GM18505 (cell line): ENCODE measurements at regions not wholly inside any gene's neighbourhood (a gene's known extent, or its start where the extent isn't known, plus 50 kb on each side); places are given as distances from the start of the nearest gene placed in this dataset.
"Not testable (repeated sequence)": the region's sequence is repeated elsewhere in the genome, so short reads cannot be mapped to it uniquely, and the experiment has no call there.

ENCODE experiments used
- ATAC-seq: cut with Tn5 transposase; IDR thresholded peaks from one replicate; pipeline ENCODE4 v1.9.1; 2021; ENCODE audit not compliant: unreplicated experiment
- POLR2A ChIP-seq: IDR thresholded peaks from 4 replicates; pipeline ENCODE4 v1.6.1; 2011; ENCODE audit warnings: borderline replicate concordance; ENCODE audit not compliant: insufficient read depth, insufficient read length; ENCODE audit errors: extremely low read depth

DNA sequence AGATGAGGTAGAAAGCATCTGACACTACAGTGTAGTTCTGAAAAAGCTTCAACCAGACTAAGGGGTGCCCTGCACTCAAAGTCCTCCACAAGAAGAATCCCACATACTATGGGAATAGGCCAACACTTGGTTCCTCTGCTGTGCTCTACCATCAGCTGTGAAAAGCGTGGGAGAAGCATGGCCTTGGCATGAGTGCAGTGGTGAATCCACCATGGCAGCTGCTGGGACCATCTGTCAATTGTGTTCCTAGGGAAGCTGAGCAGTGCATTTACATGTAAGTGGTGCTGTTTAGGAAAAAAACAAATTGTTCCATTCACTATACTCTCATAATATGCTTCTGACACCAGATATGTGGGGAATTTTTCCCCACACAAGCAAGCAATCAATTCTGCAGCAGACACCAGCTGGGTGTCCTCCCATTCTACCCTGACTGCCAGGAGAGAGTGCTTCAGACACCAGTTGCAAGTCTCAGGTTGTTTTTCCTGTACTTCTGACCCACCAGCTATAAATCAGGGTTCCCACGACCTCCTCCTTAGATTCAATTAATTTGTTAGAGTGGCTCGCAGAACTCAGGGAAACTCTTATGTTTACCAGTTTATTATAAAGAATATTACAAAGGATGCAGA lies 230.8 kb upstream of the CHRM3 start:
- ATAC-seq, result no peak
- no peak for TF ChIP-seq POLR2A

DNA sequence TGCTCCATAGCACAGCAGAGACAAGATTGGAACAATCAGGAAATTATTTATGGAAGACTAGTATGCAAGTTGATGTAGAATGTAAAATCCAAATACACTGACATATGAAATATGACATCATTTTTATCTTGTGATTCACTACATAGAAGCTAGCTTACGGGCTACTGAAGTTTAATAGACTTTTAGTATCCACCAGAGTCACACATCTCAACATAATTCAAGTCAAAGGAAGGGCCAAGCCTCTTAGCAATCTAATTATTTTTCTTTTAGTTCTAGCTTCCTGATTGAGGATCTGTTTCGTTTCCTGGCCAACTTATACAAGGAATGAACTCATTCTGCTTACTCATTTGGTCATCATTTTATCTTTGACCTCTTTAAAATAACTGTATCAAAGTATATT lies 234.4 kb upstream of the CHRM3 start:
- no peak for ATAC-seq
- no peak for TF ChIP-seq POLR2A

DNA sequence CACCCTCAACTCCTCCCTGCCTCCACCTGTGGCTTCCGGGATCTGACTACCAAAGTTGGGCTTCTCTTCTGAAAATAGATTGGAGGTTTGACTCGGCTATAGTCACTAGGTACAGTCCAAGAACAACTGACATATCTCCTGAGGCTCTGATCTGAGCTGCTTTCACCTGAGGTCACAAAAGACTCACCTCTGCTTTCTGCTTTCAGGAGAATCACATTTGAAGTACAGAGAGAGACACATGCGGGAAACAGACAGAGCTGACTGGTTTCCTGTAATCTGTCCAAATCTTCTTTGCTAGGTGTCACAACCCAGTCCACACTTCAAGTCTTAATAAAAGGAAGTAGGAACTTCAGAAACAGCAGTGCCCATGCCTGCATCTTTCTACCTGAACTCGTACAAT lies 245.4 kb upstream of the CHRM3 start:
- no peak for ATAC-seq
- TF ChIP-seq POLR2A, result no peak

DNA sequence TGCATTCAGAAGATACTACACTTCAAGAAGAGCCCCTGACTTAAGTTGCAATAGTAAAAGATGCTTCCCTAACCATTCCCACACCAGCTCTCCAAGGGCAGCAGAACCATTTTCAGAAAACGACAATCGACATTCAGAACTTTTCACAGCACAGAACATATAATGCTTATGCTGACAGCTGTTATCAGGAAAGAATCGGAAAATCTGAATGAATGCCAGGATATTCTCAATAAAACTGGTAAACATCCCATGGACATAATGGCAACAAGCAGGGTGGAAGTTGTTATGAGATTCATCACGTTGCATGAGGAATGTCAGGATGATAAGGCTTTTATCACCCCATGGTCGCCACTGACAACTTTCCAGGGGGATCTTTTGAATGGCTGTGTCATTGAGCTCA lies 246.6 kb upstream of the CHRM3 start:
- no peak for TF ChIP-seq POLR2A
- ATAC-seq, result no peak

DNA sequence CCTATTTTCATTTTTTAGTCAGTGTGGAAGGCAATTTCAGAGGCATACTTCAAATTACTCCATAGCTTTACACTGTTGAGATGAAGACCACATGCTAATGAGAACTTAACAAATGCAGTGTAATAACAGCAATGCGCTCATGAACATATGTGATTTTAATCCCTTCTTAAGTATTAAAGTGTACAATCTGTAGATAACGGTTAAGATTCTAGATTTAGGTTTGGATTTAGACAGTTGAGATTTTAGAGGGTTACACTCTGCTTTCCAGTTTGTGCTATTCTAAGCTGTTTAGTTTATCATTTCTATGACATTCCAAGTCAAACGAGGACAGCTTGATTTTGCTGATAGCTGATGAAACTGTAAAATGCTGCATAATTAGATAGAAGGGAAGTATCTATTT lies 257.8 kb upstream of the CHRM3 start:
- TF ChIP-seq POLR2A, result no peak

DNA sequence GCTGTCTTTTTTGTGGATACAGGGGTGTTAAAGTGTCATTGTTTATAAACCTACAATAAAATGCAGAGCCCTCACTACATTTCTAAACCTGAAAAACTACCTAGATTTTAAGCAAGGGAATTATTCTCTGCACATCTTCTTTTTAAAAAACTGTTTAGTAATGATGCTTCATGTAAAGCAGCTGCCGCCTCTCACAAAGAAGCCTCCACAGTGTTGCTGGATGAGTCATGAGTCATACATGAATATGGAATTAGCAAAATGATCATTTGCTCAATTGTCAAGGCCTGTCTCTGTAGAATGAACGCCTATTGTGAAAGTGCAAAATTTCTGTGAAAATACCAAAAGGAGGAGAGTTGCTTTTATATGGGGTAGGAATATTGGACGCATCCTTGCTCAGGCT lies 259.5 kb upstream of the CHRM3 start:
- TF ChIP-seq POLR2A, result no peak
- ATAC-seq, result no peak

More for the DNA sequence above, 257.8 kb upstream of the CHRM3 start:
- ATAC-seq, result no peak

DNA sequence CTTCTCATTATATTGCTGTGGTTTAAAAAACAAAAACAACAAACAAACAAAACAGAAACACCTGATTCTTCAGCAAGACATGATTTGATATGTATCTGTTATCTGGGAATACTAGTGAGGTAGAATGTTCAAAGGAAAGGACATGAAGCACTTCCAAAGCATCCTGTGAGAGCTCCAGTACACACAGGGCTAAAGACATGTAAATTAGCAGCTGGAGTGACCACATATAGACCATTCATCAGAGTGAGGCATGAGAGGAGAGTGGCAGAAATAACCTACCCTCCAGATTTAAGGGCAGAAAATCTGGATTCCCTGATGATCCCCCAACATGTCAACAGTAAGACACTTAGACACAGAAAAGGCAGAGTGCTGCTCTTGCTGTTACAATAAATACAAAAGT lies 260.5 kb upstream of the CHRM3 start:
- ATAC-seq, result no peak
- no peak for TF ChIP-seq POLR2A

DNA sequence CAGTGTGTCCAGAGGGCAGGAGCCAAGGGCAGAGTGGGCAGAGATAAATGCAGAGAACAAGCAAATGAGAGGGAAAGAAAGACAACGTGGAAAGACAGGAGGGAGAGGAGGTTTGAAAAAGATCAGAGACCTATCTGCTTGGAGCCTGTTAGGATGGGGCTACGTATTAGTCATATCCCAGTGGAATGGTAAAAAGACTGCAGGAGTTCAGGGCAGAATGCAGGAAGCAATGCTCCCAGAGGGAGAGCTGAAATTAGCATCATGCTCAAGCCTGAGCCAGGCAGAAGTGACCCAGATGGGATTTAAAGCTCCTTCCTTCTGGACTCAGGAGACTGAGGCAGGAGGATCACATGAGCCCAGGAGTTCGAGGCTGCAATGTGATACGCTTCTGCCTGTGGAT lies 261.3 kb upstream of the CHRM3 start:
- ATAC-seq, result no peak
- TF ChIP-seq POLR2A, result no peak

DNA sequence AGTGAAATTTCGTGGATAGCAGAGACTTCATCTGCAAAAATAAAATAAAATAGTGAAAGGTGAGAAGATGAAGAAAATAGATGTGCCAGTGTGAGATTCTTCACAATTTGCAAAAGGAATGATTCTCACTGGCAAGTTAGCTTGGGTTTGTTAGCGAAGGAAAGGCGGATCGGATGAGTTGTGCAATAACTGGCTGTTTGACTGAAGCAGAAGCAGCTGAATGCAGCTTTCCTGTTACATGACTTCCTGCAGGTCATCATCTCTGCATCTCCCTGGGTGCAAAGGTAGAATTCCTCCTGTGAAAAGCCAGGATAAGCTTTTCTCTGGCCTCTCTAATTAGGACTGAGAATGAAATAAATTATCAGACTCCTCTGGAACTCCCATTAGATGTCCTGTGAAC lies 263.1 kb upstream of the CHRM3 start:
- TF ChIP-seq POLR2A, result no peak
- ATAC-seq, result no peak

DNA sequence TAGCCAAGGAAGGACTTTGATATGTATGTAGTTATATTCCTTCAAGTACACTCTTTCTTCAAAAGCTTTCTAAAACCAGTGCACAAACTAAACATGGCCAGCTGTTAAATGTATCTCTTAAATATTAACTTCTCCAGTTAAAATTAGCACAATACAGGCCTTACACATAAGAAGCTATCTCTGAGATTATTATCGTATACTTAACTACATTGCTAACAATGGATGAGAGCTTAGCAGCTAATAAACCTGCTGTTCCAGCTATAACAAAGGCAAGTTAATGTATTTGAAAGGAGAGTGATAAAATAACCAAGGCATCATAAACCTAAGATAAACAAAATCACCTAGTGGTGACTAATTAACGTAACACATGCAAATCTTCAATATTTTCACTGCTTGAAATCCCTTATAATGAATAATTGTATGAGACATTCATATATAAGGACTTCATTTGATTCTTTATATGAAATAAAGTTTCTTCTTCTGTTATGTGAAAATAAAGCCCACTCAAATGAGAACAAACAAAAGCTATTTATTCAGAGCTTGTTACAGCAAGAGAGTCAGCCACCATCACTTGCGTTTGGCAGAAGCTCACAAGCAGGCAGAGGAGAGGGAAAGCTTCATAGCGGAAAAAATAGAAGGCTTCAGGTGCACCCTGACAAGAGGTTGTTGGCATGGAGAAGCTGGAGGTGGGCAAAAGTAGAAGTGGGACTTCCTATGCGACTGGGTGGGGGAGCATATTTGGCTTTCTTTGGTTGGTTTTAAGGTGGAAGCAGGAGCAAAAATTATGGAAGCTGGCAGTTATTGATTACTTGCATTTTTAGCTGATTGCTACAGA lies 274.1 kb upstream of the CHRM3 start:
- no peak for TF ChIP-seq POLR2A
- no peak for ATAC-seq

DNA sequence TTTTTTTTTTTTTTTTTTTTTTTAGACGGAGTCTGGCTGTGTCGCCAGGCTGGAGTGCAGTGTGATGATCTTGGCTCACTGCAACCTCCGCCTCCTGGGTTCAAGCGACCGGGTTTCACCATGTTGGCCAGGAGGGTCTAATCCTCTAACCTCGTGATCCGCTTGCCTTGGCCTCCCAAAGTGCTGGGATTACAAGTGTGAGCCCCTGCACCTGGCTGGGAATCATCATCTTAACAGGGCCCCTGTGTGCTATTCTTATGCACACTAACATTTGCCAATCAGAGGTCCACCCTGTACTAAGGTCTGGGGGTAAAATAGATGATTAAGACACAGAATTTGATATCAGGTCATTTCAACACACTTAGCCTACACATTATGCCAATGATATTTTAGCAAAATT lies 278.7 kb upstream of the CHRM3 start:
- TF ChIP-seq POLR2A, result no peak

DNA sequence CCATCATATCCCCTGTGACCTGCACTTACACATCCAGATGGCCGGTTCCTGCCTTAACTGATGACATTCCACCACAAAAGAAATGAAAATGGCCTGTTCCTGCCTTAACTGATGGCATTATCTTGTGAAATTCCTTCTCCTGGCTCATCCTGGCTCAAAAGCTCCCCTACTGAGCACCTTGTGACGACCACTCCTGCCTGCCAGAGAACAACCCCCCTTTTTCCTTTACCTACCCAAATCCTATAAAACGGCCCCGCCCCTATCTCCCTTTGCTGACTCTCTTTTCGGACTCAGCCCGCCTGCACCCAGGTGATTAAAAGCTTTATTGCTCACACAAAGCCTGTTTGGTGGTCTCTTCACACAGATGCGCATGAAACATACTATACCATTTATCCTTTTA lies 279.7 kb upstream of the CHRM3 start:
- not testable (repeated sequence) for ATAC-seq

More for the DNA sequence above, 278.7 kb upstream of the CHRM3 start:
- ATAC-seq, result no peak

DNA sequence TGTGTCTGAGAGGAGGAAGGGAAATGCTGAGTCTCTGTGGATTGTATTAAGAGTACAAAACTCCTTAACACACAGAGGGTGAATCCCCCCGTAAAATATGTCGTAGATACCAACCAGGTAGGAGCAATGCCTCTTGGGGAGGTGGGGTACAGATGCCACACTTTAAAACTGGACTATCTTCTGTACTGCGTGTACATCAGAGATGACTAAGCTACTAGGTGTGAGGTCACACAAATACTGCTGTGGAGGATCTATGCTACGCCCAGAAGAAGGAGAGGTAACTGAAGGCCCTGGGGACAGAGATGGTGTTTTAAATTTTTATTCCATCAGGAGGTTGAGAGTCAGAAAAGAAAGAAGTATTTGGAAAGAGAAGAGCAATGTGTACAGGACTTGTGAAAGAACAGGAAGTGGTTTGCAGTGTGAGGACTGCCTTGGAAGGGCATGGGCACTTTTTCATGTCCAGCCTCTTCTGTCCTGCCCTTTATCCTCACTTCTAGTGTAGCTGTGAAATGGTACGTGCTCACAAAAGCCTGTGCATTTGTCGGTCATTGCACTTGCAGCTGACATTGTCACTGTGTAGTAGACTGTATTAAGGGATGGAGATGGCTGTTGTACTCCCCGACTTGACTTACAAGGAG lies 287.8 kb upstream of the CHRM3 start:
- no peak for ATAC-seq
- no peak for TF ChIP-seq POLR2A

DNA sequence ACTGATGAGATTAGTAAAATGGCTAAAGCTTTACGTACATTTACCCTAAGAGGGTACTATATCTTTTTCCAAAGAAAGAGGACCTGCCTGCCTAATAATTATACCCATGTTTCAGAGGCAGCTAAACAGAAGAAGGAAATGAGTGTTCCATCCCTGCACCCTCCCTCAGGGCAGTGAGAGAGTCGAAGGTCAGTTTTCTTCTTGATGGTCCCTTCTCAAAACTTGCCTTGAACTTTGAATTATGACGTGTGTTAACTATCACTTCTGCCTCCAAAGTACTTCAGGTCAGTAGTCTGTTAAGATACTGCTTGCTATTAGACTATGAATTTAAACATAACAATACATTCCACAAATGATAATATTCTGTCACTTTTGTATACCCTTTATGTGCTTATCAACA lies 294.8 kb upstream of the CHRM3 start:
- ATAC-seq, result no peak
- TF ChIP-seq POLR2A, result no peak
